ENCODE measurements at regions not wholly inside any gene's neighbourhood (a gene's known extent, or its start where the extent isn't known, plus 50 kb on each side); places are given as distances from the start of the nearest gene placed in this dataset.

GRCh38 chr6:90870561-90870960, 283.7 kb upstream of the MAP3K7 start:
- TF ChIP-seq RAD21 (IDR thresholded peaks at IDR 0.05) (no peak), EGR1 (IDR thresholded peaks at IDR 0.05; ENCODE audit: low read depth in 2 of 2) (no peak), TAF1 (conservative IDR thresholded peaks at IDR 0.05) (no peak), ZBTB33 (IDR thresholded peaks at IDR 0.05) (no peak), SP1 (IDR thresholded peaks at IDR 0.05) (no peak), JUND (IDR thresholded peaks at IDR 0.05) (no peak), GABPA (IDR thresholded peaks at IDR 0.05 in 1 of 2, conservative IDR thresholded peaks at IDR 0.05 in 1 of 2) (no peak)
- TF ChIP-seq, protein P1, sequence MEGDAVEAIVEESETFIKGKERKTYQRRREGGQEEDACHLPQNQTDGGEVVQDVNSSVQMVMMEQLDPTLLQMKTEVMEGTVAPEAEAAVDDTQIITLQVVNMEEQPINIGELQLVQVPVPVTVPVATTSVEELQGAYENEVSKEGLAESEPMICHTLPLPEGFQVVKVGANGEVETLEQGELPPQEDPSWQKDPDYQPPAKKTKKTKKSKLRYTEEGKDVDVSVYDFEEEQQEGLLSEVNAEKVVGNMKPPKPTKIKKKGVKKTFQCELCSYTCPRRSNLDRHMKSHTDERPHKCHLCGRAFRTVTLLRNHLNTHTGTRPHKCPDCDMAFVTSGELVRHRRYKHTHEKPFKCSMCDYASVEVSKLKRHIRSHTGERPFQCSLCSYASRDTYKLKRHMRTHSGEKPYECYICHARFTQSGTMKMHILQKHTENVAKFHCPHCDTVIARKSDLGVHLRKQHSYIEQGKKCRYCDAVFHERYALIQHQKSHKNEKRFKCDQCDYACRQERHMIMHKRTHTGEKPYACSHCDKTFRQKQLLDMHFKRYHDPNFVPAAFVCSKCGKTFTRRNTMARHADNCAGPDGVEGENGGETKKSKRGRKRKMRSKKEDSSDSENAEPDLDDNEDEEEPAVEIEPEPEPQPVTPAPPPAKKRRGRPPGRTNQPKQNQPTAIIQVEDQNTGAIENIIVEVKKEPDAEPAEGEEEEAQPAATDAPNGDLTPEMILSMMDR (IDR thresholded peaks at IDR 0.05; ENCODE audit: low read depth, low read length, missing input control), result no peak
- TF ChIP-seq, protein P2, sequence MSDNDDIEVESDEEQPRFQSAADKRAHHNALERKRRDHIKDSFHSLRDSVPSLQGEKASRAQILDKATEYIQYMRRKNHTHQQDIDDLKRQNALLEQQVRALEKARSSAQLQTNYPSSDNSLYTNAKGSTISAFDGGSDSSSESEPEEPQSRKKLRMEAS (IDR thresholded peaks at IDR 0.05), result no peak

Data from liver (tissue), 3 donors.